Right cardiac atrium (tissue), 5 donors: ENCODE measurements at regions not wholly inside any gene's neighbourhood (a gene's known extent, or its start where the extent isn't known, plus 50 kb on each side); places are given as distances from the start of the nearest gene placed in this dataset.

ENCODE experiments used
- ATAC-seq, 2 donors: fragments of 200-7000 bp; cut with Tn5 transposase; one replicate each; pipeline versions ENCODE4 v1.8.0 to v1.9.1; 2020; ENCODE audit warnings: moderate library complexity in 2 of 2, mild to moderate bottlenecking in 1 of 2
- DNase-seq, 3 donors: peaks; one replicate each; pipeline ENCODE4 v3.0.0-alpha.2; 2020
- H3K27ac ChIP-seq: one replicate; pipeline ENCODE4 v1.5.1; 2013; ENCODE audit warnings: mild to moderate bottlenecking, low read length, control low read depth, moderate library complexity
- H3K27me3 ChIP-seq: one replicate; pipeline ENCODE4 v1.6.1; 2013; ENCODE audit not compliant: control insufficient read depth, insufficient read depth
- H3K4me1 ChIP-seq: one replicate; pipeline ENCODE4 v1.6.1; 2013; ENCODE audit warnings: low read length; ENCODE audit not compliant: control insufficient read depth, insufficient read depth
- H3K4me3 ChIP-seq: one replicate; pipeline ENCODE4 v1.5.1; 2013; ENCODE audit warnings: low read length, control low read depth
- H3K9me3 ChIP-seq: one replicate; pipeline ENCODE4 v1.6.1; 2013; ENCODE audit warnings: low read length; ENCODE audit not compliant: control insufficient read depth
- WGBS: extraction: QIAGEN DNeasy Blood & Tissue Kit; methylation state at CpG from one replicate; pipeline ENCODE4 v1.1.7; 2013; 5-methylcytosine and 5-hydroxymethylcytosine counted together
- intact Hi-C, 4 donors: fragments of 100-400 bp; cut with DNase I; formaldehyde crosslinking; loops; one replicate each; pipeline versions ENCODE4 v1.11.0 to v1.14.0; 2022 to 2023
- donor health status: healthy with polysubstance abuse.
- donor health status: DM: no; HTN: yes; CAD: no.
- donor health status: DM: no; HTN: no; CAD: no.
- donor health status: DM: no; HTN: yes; CAD: no; lungs with severe emphysema.
- donor health status: DM: yes; HTN: yes; CAD: no.

DNA sequence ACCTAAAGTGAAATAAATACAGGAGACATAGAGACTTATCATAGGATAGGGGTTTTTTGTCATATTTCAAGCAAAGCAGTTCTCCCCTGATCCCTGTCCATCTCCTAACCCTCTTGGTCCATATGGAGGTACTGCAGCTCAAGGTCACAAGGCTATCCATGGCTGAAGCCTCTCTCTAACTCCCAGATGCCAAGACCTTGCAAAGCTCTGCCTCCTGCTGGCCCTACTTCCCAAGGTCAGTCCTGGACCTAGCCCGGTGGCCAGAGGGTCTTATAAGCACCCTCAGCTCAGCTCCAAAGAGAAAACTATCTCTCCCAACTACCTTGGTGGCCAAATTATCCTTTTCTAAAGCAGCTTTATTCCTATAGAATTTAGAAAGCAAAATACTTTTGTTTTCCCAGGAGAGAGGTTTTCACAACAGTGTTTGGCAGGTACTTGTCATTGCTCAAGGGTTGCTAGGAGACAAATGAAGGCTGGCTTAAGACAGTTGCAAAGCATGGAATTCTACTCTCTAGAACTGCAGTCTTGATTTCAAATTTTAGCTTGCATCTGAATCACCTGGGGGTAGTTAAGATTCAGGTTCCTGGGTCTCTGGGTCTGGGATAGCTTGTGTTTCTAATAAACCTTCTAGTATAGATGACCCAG lies 121.5 kb downstream of the XCL2 start:
- WGBS, result 79% methylated on average over 1 of the region's 1 CpG
- H3K27ac ChIP-seq, result no peak overlapping the region
- intact Hi-C loops, result no loop called here
- no peaks in the 10 kb centered on the region for H3K4me1 ChIP-seq
- no peak overlapping the region for H3K4me3 ChIP-seq
- no peaks in the 10 kb centered on the region for H3K27me3 ChIP-seq
- no peak for ATAC-seq
- no peak for DNase-seq
- H3K9me3 ChIP-seq, result no peaks in the 10 kb centered on the region

DNA sequence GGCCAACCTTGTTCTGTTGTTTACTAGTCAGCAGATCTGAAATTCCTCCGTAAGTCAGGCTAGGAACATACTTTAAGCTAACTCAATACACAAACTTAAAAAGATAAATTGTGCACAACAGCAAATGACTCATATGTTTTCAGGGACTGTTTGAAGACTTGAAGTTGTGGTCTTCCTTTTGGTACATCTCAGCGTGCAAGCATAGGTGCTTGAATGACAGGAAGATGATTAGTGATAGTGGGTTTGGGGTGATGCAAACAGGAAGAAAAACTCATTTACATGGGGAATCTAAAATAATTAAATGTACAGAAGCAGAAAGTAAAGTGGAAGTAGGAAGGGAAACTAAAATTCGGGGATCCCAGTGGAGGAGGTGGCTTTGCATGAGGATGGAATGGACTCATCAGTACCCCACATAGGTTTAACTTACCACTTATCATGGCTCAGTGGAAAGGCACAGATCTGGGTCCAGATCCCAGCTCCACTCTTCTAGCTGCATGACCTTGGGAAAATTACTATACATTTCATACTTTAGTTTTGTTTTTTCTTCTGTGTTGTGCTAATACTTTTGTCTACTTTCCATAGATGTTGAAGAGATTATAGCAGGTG lies 122.3 kb downstream of the XCL2 start:
- WGBS, result 79% methylated on average over 3 of the region's 3 CpGs

DNA sequence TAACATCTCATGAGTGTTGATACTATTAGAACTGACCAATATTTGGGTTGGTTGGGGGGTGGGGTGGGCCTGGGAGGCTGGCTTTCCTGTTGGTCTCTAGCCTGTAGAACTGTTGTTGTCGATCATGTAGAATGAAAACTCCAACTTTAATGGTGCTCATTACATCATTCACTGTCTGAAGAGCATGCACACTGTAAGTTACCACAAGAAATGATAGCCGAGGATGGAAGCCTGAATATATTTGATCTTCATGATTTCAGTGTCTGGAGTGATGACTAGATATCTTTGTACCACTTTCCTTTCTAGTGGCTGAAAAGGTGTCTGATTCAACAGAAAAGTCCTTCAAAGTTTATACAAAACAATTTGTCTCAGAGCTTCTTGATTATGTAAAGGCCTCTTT lies 123.6 kb downstream of the XCL2 start:
- 83% methylated on average over 2 of the region's 2 CpGs for WGBS
- ATAC-seq (no peak), DNase-seq (no peak)
- no peak overlapping the region for H3K27ac ChIP-seq
- no peak overlapping the region for H3K4me3 ChIP-seq
- no peaks in the 10 kb centered on the region for H3K4me1 ChIP-seq
- H3K9me3 ChIP-seq, result no peaks in the 10 kb centered on the region
- intact Hi-C loops, result no loop called here
- no peaks in the 10 kb centered on the region for H3K27me3 ChIP-seq

More for the DNA sequence above, 122.3 kb downstream of the XCL2 start:
- Histone ChIP-seq H3K4me1 (no peaks in the 10 kb centered on the region), H3K27me3 (no peaks in the 10 kb centered on the region), H3K4me3 (no peak overlapping the region), H3K9me3 (no peaks in the 10 kb centered on the region), H3K27ac (no peak overlapping the region)
- ATAC-seq, result no peak
- intact Hi-C loops, result no loop called here
- no peak for DNase-seq

DNA sequence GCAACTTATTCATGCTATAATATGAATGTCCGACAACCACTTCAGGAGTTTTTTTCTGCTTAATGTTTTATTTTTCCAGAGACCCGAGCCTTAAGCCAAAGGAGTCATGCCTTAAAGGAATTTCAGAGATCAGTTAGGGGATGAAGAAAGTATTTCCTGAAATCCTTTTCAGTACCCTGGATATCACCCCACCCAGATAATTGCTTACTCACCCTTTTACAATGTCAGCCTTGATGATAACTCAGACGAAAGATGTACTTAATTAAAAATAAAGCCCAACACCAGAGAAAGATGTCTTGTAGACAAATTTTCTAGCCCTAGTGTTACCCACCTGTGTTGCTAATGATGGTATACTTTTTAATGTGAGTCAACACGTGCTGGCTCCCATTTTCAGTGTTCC lies 124.1 kb downstream of the XCL2 start:
- Histone ChIP-seq H3K27ac (no peak overlapping the region), H3K9me3 (no peaks in the 10 kb centered on the region), H3K27me3 (no peaks in the 10 kb centered on the region), H3K4me1 (no peaks in the 10 kb centered on the region), H3K4me3 (no peak overlapping the region)
- ATAC-seq, result no peak
- DNase-seq, result no peak
- WGBS, result 62% methylated on average over 4 of the region's 4 CpGs
- intact Hi-C loops, result no loop called here

DNA sequence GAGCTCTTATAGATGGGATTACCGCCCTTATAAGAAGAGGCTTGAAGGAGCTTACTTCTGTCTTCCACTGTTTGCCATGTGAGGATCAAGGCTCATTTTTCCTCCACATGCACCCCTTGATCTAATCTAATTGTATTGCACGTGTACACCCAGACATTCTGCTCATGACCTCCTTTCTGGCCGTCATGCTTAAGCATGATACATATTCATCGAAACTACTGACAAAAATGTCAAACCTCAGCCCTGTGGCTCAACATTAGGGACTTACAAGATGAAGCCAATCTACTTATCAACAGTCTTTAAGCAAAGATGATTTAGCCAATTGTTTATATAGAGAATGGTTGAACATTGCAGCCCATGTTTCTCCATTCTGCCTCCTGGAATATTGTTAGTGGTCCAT lies 127.6 kb downstream of the XCL2 start:
- intact Hi-C loops, result no loop called here
- ATAC-seq, result no peak

DNA sequence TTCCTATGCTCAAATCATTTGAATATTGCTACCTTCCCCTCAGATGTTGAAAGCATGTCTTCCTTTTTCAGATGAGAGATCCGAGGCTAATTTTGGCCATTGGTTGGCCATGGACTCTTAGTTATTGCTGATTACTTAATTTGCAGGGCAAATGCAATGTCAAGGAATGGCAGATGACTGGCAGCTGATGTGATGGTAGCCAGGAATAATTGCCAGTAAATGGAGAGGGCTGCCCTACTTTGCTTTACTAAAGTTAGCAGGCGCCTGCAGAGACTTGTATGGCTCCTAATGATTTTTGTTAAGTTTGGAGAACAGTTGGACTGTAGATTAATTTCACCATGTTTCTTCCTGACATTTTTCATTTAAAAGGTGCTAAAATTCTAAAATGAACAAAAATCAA lies 128.9 kb downstream of the XCL2 start:
- Histone ChIP-seq H3K4me3 (no peak overlapping the region), H3K9me3 (no peaks in the 10 kb centered on the region), H3K27me3 (no peaks in the 10 kb centered on the region), H3K27ac (no peak overlapping the region), H3K4me1 (no peaks in the 10 kb centered on the region)
- ATAC-seq (no peak), DNase-seq (no peak)
- intact Hi-C loops, result no loop called here
- WGBS, result 77% methylated on average over 2 of the region's 2 CpGs

More for the DNA sequence above, 127.6 kb downstream of the XCL2 start:
- no peaks in the 10 kb centered on the region for H3K9me3 ChIP-seq
- H3K27ac ChIP-seq, result no peak overlapping the region
- WGBS, result 86% methylated on average over 4 of the region's 4 CpGs
- no peak for DNase-seq
- no peaks in the 10 kb centered on the region for H3K4me1 ChIP-seq
- no peaks in the 10 kb centered on the region for H3K27me3 ChIP-seq
- no peak overlapping the region for H3K4me3 ChIP-seq

DNA sequence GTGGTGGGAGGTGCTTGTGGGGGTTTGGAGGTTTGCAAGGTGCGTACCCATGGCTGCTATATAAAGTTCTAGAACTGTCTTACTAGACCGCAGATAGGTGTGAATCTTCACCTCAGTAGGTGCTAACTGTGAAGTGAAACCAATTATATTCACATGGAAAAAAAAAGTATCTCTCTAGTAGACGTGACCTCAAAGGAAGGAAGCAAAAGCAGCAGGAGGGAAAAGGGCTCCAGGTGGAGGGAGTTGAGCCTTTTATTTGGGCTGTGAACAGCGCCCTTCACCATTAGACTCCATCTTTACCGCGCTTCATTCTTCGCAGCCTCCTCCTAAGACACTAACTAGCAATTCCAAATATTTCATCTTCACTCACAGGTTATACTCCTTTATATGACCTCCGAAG lies 129.8 kb downstream of the TBX19 start:
- intact Hi-C loops, result no loop called here
- WGBS, result 90% methylated on average over 8 of the region's 8 CpGs
- H3K27ac ChIP-seq, result no peak overlapping the region
- ATAC-seq, result no peak
- peaks cover 2% of the 10 kb centered on the region for H3K9me3 ChIP-seq
- H3K27me3 ChIP-seq, result no peaks in the 10 kb centered on the region
- H3K4me1 ChIP-seq, result no peaks in the 10 kb centered on the region
- DNase-seq, result no peak
- H3K4me3 ChIP-seq, result no peak overlapping the region

DNA sequence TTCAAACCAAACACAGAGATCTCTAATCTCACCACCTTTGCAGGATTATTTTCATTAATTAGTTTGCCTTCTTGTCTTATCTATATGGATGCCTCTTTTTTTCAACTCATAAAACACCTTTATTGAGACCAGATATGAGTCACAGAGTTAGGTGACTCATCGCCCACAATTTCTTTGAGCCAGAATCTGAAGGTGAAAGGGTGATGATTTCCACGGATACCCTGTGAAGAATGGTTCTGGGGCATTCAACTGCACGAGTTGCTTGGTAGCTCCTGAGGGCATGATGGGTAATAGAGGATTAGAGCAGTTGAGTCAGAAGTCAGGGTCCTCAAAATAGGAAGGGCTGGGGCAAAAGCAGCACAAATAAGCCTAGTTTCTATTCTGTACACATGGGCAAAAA lies 128.2 kb downstream of the TBX19 start:
- Histone ChIP-seq H3K4me1 (no peaks in the 10 kb centered on the region), H3K4me3 (no peak overlapping the region), H3K27ac (no peak overlapping the region), H3K27me3 (no peaks in the 10 kb centered on the region), H3K9me3 (peaks cover 2% of the 10 kb centered on the region)
- intact Hi-C loops, result no loop called here
- DNase-seq (no peak), ATAC-seq (no peak)
- 70% methylated on average over 3 of the region's 3 CpGs for WGBS

DNA sequence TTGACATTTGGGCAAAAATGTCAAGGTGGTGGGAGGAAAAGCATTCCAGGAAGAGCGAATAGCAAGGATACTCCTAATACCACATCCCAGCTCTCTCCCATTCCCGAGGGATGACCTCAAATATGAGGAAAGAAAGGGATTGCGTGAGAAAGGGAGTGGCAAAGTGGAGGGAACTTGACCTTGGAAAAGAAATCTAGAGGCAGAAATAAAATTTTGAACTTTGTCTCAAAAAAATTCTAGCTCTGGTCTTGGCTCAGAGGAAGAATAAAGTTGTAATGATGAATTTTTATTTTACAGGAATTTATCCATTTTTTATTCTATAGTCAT lies 127.8 kb downstream of the TBX19 start:
- ATAC-seq (no peak), DNase-seq (no peak)
- Histone ChIP-seq H3K27me3 (no peaks in the 10 kb centered on the region), H3K4me3 (no peak overlapping the region), H3K27ac (no peak overlapping the region), H3K9me3 (peaks cover 2% of the 10 kb centered on the region), H3K4me1 (no peaks in the 10 kb centered on the region)
- WGBS, result 79% methylated on average over 3 of the region's 3 CpGs
- intact Hi-C loops, result no loop called here

DNA sequence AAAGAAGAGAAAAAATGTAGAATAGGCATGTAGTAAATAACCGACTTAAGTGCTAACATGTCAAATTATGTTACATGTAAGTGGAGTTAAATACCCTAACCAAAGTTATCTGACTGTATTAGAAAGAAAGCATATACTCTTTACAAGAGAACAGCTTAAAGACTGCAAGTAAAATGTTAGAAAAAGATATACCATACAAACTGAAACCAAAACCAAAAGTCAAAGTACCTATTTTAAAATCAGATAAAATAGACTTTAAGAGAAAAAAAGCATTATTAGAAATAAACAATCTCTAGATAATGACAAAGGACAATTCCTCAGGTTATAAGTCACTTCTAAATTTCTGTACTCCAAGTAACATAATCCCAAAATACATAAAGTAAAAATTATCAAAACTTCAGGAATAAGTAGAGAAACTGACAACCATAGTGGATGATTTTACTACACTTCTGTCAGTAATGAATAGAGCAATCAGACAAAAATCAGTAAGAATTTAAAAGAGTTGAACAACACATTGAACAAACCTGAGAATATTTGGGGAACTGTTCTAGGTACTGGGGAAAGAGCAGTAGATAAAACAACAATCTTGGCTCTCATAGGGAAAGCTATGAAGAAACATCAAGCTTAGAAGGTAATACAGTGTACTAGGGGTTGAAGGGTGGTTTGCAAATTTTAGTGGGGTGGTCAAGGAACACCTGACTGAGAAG lies 127.3 kb downstream of the TBX19 start:
- WGBS, result 88% methylated on average over 1 of the region's 1 CpG
- no peaks in the 10 kb centered on the region for H3K27me3 ChIP-seq
- H3K27ac ChIP-seq, result no peak overlapping the region
- H3K4me3 ChIP-seq, result no peak overlapping the region
- ATAC-seq (no peak), DNase-seq (no peak)
- intact Hi-C loops, result no loop called here
- peaks cover 2% of the 10 kb centered on the region for H3K9me3 ChIP-seq
- H3K4me1 ChIP-seq, result no peaks in the 10 kb centered on the region

DNA sequence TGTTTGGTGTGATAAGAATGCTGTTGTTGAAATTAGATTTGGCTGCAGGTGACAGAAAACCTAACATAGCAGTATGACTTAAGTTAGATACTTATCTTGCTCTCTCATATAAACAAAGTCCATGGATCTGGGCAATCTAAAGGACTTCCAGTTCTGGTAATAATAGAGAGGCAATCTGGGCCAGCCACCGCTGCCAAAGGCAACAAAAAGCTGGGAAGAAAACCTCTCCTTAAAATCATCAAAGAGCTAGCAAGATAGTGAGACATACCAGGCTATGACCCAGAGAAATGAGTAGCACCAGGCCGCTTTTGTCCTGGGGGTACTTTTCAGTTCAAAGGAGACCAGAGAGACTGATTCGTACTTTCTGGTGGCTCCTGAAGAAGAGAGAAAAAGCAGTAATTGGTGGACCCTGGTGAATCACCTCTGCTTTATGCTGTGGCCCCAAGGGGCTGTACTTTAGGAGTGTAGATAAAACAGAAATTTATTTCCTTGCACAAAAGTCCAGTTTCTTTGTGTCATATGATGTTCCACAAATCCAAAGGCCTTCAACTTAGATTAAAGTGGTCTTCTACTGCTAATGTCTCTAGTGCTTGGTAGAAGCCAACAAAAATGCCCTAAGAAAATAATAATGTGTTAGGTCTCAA lies 125.4 kb downstream of the TBX19 start:
- DNase-seq, result no peak
- no peak overlapping the region for H3K4me3 ChIP-seq
- no peak for ATAC-seq
- H3K9me3 ChIP-seq, result peaks cover 2% of the 10 kb centered on the region
- 68% methylated on average over 3 of the region's 3 CpGs for WGBS
- intact Hi-C loops, result no loop called here
- H3K4me1 ChIP-seq, result no peaks in the 10 kb centered on the region
- H3K27me3 ChIP-seq, result no peaks in the 10 kb centered on the region
- no peak overlapping the region for H3K27ac ChIP-seq
